ENCODE measurements at regions not wholly inside any gene's neighbourhood (a gene's known extent, or its start where the extent isn't known, plus 50 kb on each side); places are given as distances from the start of the nearest gene placed in this dataset.

GRCh38 chr4:109359040-109359646, 56.7 kb upstream of the COL25A1 start:
- Histone ChIP-seq H3K4me3 (no peak overlapping the region), H3K9me3 (no peaks in the 10 kb centered on the region), H3K27ac (no peak overlapping the region), H3K27me3 (ENCODE audit: low read depth) (no peaks in the 10 kb centered on the region), H3K36me3 (no peaks in the 10 kb centered on the region), H3K4me1 (no peaks in the 10 kb centered on the region)
- DNase-seq (no peak), ATAC-seq (no peak)
- intact Hi-C loops (cut with DNase I) = no loop called here
- TF ChIP-seq CTCF (IDR thresholded peaks at IDR 0.05) = no peak

- Histone ChIP-seq H3K36me3 (no peaks in the 10 kb centered on the region), H3K27me3 (ENCODE audit: low read depth) (no peaks in the 10 kb centered on the region), H3K4me1 (no peaks in the 10 kb centered on the region), H3K4me3 (no peak overlapping the region), H3K27ac (no peak overlapping the region), H3K9me3 (no peaks in the 10 kb centered on the region)
- intact Hi-C loops (cut with DNase I) = no loop called here
- DNase-seq (no peak), ATAC-seq (no peak)
- TF ChIP-seq CTCF (IDR thresholded peaks at IDR 0.05) = no peak
These were observed 53.4 kb upstream of the COL25A1 start for GRCh38 chr4:109355835-109356234.

GRCh38 chr4:109352941-109353340, 50.5 kb upstream of the COL25A1 start:
- no peak for TF ChIP-seq CTCF (IDR thresholded peaks at IDR 0.05)
- no peaks in the 10 kb centered on the region for H3K4me1 ChIP-seq
- intact Hi-C loops (cut with DNase I) = no loop called here
- ATAC-seq = no peak
- H3K27ac ChIP-seq = no peak overlapping the region
- H3K4me3 ChIP-seq = no peak overlapping the region
- H3K9me3 ChIP-seq = no peaks in the 10 kb centered on the region
- no peak for DNase-seq
- no peaks in the 10 kb centered on the region for H3K36me3 ChIP-seq
- H3K27me3 ChIP-seq (ENCODE audit: low read depth) = no peaks in the 10 kb centered on the region
